Activated B cell treated with CpG ODN at 0.5 μM for 24 hours (primary cell): ENCODE measurements at regions not wholly inside any gene's neighbourhood (a gene's known extent, or its start where the extent isn't known, plus 50 kb on each side); places are given as distances from the start of the nearest gene placed in this dataset.
"Not testable (repeated sequence)": the region's sequence is repeated elsewhere in the genome, so short reads cannot be mapped to it uniquely, and the experiment has no call there.

ENCODE experiments used
- ATAC-seq: fragments of 200-7000 bp; cut with Tn5 transposase; one replicate; pipeline ENCODE4 v1.10.0; 2021; ENCODE audit warnings: low read depth, mild to moderate bottlenecking, moderate library complexity
- CTCF ChIA-PET: fragments of 350-600 bp; sonication (Branson Sonifier 250); formaldehyde crosslinking; loops from one replicate; lab custom pipeline; 2021; ENCODE audit warnings: antibody characterized with exemption; lab: Charles Lee
- POLR2A ChIA-PET: fragments of 350-600 bp; sonication (Branson Sonifier 250); formaldehyde crosslinking; loops from one replicate; lab custom pipeline; 2021; ENCODE audit warnings: antibody characterized with exemption; lab: Charles Lee
- DNase-seq: peaks from one replicate; pipeline ENCODE4 v3.0.0; 2022
- H3K27ac Mint-ChIP-seq: one replicate; pipeline ENCODE4 v1.8.0; 2020; ENCODE audit warnings: mixed read lengths
- H3K27me3 Mint-ChIP-seq: one replicate; pipeline ENCODE4 v1.8.0; 2021; ENCODE audit warnings: mixed read lengths
- H3K36me3 Mint-ChIP-seq: one replicate; pipeline ENCODE4 v1.8.0; 2021; ENCODE audit warnings: low read depth, mixed read lengths
- H3K4me1 Mint-ChIP-seq: one replicate; pipeline ENCODE4 v1.8.0; 2021; ENCODE audit warnings: mixed read lengths
- H3K4me3 Mint-ChIP-seq: one replicate; pipeline ENCODE4 v1.8.0; 2020; ENCODE audit warnings: mild to moderate bottlenecking, mixed read lengths
- H3K9me3 Mint-ChIP-seq: one replicate; pipeline ENCODE4 v1.8.0; 2020; ENCODE audit warnings: mixed read lengths
- CTCF ChIP-seq: fragments of 200-600 bp; IDR thresholded peaks from one replicate; pipeline ENCODE4 v1.8.0; 2022; ENCODE audit warnings: antibody characterized with exemption, mild to moderate bottlenecking
- intact Hi-C: fragments of 100-400 bp; cut with micrococcal nuclease; formaldehyde crosslinking; loops from one replicate; pipeline ENCODE4 v1.15.1; 2024

DNA sequence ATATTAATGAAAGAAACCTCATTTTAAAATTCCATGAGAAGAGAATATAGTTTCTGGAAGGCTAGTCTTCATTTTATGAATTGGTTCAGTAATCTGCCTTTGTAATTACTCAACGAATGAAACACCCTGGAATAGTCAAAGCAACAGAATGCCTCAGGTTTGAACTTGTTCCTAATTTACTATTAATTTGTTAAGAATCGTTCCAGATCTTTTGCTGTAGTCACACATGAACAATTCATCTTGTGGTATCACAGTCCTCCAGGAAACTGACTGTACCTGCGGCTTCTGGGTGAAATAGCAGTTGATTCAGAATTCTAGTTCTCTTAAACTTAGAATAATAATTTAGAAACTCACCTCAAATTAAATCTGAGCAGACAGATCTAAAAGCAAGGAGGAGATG, 282.7 kb upstream of the MAP2 start:
- Mint-ChIP-seq H3K9me3 (no peaks in the 10 kb centered on the region), H3K36me3 (no peaks in the 10 kb centered on the region), H3K27ac (no peak overlapping the region), H3K27me3 (no peaks in the 10 kb centered on the region), H3K4me3 (no peak overlapping the region), H3K4me1 (no peaks in the 10 kb centered on the region)
- no peak for TF ChIP-seq CTCF
- DNase-seq: no peak
- POLR2A ChIA-PET: no interaction called here
- intact Hi-C loops: no loop called here
- CTCF ChIA-PET: no interaction called here
- no peak for ATAC-seq

- Mint-ChIP-seq H3K9me3 (no peaks in the 10 kb centered on the region), H3K4me3 (no peak overlapping the region), H3K36me3 (no peaks in the 10 kb centered on the region), H3K4me1 (no peaks in the 10 kb centered on the region), H3K27me3 (no peaks in the 10 kb centered on the region), H3K27ac (no peak overlapping the region)
- no peak for TF ChIP-seq CTCF
- CTCF ChIA-PET: no interaction called here
- no peak for DNase-seq
- POLR2A ChIA-PET: no interaction called here
- ATAC-seq: no peak
- intact Hi-C loops: no loop called here
These were observed 282.0 kb upstream of the MAP2 start for GRCh38 chr2:209141818-209142217.

DNA sequence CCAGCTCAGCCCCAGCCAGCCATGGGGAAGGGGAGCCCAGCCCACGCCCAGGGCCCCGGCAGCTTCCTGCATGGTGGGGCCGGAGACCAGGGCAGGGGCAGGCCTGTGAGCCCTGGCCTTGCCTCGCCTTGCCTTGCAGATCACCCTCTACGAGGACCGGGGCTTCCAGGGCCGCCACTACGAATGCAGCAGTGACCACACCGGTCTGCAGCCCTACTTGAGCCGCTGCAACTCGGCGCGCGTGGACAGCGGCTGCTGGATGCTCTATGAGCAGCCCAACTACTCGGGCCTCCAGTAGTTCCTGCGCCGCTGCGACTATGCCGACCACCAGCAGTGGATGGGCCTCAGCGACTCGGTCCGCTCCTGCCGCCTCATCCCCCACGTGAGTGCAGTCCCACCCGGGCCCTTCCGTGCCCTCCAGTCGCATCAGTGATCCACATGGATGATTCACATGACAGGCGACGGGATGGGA, 278.6 kb upstream of the MAP2 start:
- H3K4me3 Mint-ChIP-seq, intact Hi-C loops, H3K9me3 Mint-ChIP-seq, CTCF ChIA-PET, H3K36me3 Mint-ChIP-seq, H3K4me1 Mint-ChIP-seq, H3K27ac Mint-ChIP-seq, H3K27me3 Mint-ChIP-seq, DNase-seq, POLR2A ChIA-PET, ATAC-seq: not testable (repeated sequence)

DNA sequence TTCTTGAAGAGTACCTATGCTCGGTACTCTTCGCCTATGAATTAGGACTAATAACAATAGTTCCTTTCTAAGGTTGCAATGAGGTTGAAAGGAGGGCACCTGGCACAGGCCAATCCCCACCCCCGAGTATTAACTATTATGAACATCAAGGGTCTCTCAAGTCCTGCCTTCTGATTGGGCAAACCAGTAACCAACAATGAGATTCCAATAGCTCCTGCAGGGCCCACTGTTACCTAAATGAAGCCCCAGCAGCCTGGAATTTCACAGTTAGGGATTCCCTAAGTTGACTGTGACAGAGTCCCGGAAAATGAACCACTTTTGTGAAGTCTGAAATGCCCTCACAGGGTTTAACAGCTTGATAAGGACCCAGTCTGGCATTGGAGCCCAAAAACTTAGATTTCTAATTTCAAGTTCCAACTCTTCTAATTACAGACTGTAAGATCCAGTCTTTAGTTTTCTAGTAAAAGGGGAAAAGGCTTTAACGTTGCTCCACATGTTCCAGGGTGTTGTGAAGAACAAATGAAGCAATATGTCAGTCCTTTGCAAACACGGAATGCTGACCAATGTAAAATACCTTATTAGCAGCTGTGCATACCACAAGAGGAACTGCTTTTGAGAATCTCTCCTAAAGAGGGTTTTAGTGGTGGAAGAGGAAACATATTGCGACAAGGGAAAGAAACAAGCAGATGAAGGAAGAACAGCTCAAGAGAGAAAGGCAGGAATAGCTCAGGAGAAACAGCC, 277.7 kb upstream of the MAP2 start:
- no peak overlapping the region for H3K4me3 Mint-ChIP-seq
- no peak for ATAC-seq
- TF ChIP-seq CTCF: no peak
- intact Hi-C loops: no loop called here
- POLR2A ChIA-PET: no interaction called here
- H3K9me3 Mint-ChIP-seq: no peaks in the 10 kb centered on the region
- CTCF ChIA-PET: no interaction called here
- no peaks in the 10 kb centered on the region for H3K4me1 Mint-ChIP-seq
- no peak overlapping the region for H3K27ac Mint-ChIP-seq
- H3K27me3 Mint-ChIP-seq: no peaks in the 10 kb centered on the region
- no peak for DNase-seq
- no peaks in the 10 kb centered on the region for H3K36me3 Mint-ChIP-seq

- ChIA-PET CTCF (no interaction called here), POLR2A (no interaction called here)
- ATAC-seq: no peak
- no peaks in the 10 kb centered on the region for H3K36me3 Mint-ChIP-seq
- H3K9me3 Mint-ChIP-seq: no peaks in the 10 kb centered on the region
- no peaks in the 10 kb centered on the region for H3K4me1 Mint-ChIP-seq
- no peak overlapping the region for H3K4me3 Mint-ChIP-seq
- intact Hi-C loops: no loop called here
- DNase-seq: no peak
- H3K27me3 Mint-ChIP-seq: no peaks in the 10 kb centered on the region
- TF ChIP-seq CTCF: no peak
- H3K27ac Mint-ChIP-seq: no peak overlapping the region
These were observed 277.0 kb upstream of the MAP2 start for GRCh38 chr2:209146682-209147320.
